Fibroblast of the aortic adventitia (primary cell): ENCODE measurements at regions not wholly inside any gene's neighbourhood (a gene's known extent, or its start where the extent isn't known, plus 50 kb on each side); places are given as distances from the start of the nearest gene placed in this dataset.
"Not testable (repeated sequence)": the region's sequence is repeated elsewhere in the genome, so short reads cannot be mapped to it uniquely, and the experiment has no call there.

Source experiments
- DNase-seq: peaks from one replicate; pipeline ENCODE4 v3.0.0-alpha.2; 2010; ENCODE audit warnings: low read depth
- H3K4me3 ChIP-seq: 2 replicates; pipeline ENCODE4 v1.5.1; 2011; ENCODE audit warnings: low read depth, mild to moderate bottlenecking, control low read depth, low read length, moderate library complexity
- TF ChIP-seq, protein P1 (sequence below): IDR thresholded peaks from 2 replicates; pipeline ENCODE4 v1.5.1; 2011; ENCODE audit warnings: mild to moderate bottlenecking, low read length, control low read depth, inconsistent platforms; ENCODE audit not compliant: insufficient read depth

- H3K4me3 ChIP-seq: no peak overlapping the region
- no peak for DNase-seq
- TF ChIP-seq, protein P1, sequence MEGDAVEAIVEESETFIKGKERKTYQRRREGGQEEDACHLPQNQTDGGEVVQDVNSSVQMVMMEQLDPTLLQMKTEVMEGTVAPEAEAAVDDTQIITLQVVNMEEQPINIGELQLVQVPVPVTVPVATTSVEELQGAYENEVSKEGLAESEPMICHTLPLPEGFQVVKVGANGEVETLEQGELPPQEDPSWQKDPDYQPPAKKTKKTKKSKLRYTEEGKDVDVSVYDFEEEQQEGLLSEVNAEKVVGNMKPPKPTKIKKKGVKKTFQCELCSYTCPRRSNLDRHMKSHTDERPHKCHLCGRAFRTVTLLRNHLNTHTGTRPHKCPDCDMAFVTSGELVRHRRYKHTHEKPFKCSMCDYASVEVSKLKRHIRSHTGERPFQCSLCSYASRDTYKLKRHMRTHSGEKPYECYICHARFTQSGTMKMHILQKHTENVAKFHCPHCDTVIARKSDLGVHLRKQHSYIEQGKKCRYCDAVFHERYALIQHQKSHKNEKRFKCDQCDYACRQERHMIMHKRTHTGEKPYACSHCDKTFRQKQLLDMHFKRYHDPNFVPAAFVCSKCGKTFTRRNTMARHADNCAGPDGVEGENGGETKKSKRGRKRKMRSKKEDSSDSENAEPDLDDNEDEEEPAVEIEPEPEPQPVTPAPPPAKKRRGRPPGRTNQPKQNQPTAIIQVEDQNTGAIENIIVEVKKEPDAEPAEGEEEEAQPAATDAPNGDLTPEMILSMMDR: no peak
Measured at GRCh38 chr1:238611406-238611805, 720.7 kb upstream of the ZP4 start.

GRCh38 chr1:238608144-238608543 is 717.4 kb upstream of the ZP4 start:
- TF ChIP-seq, protein P1: no peak

GRCh38 chr1:238606896-238607295 is 716.2 kb upstream of the ZP4 start:
- peak; percentile 38 for DNase-seq
- no peak overlapping the region for H3K4me3 ChIP-seq
- TF ChIP-seq, protein P1: no peak

More at GRCh38 chr1:238608144-238608543, 717.4 kb upstream of the ZP4 start:
- H3K4me3 ChIP-seq: no peak overlapping the region
- no peak for DNase-seq

GRCh38 chr1:238606457-238606856 is 715.7 kb upstream of the ZP4 start:
- DNase-seq: no peak
- no peak overlapping the region for H3K4me3 ChIP-seq
- TF ChIP-seq, protein P1: no peak

DNA sequence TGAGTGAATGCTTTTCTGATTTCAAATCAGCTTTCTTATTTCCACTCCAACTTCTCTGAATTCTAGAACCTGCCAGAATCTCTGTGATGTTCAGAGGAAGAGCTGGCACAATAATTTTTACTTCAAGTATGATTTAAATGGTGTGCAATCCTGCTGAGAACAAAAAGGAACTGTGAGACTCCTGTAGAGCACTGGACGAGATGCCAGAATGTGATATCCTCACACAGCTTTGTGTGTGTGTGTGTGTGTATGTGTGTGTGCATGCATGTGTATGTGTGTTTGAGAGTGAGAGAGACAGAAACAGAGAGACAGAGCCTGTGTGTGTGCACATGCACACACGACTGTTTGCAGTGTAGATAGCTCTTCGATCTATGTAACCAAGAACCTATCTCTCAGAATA is 713.6 kb upstream of the ZP4 start:
- TF ChIP-seq, protein P1: no peak
- no peak for DNase-seq
- no peak overlapping the region for H3K4me3 ChIP-seq

GRCh38 chr1:238601604-238602003 is 710.9 kb upstream of the ZP4 start:
- DNase-seq: peak; percentile 15
- not testable (repeated sequence) for H3K4me3 ChIP-seq

GRCh38 chr1:238596703-238597102 is 706.0 kb upstream of the ZP4 start:
- no peak overlapping the region for H3K4me3 ChIP-seq
- DNase-seq: no peak
- TF ChIP-seq, protein P1: no peak
